K562 (cell line): ENCODE measurements at regions not wholly inside any gene's neighbourhood (a gene's known extent, or its start where the extent isn't known, plus 50 kb on each side); places are given as distances from the start of the nearest gene placed in this dataset.

Experiments
- ATAC-seq: fragments of 200-7000 bp; cut with Tn5 transposase; 3 replicates; pipeline ENCODE4 v1.9.1; 2020; ENCODE audit warnings: moderate library complexity
- BruUV-seq: library from RNA; stranded (reverse); fragments of 400-500 nt; replicated peaks from 2 replicates; lab custom pipeline; 2021; lab: Mats Ljungman, UMichigan
- CTCF ChIA-PET: fragments of 300-600 bp; formaldehyde crosslinking; extraction: SDS; loops from one replicate; lab custom pipeline; 2021; ENCODE audit warnings: low intra/inter-chr PET ratio; lab: Yijun Ruan, JAX
- POLR2A ChIA-PET: fragments of 300-600, 350-650 bp; sonication (Branson Sonifier 250); formaldehyde crosslinking; extraction: SDS; loops from one replicate; lab custom pipeline; 2021; ENCODE audit warnings: antibody characterized with exemption, inconsistent platforms; lab: Yijun Ruan, JAX
- DNase-seq, 4 experiments: peaks; one replicate each; pipeline versions ENCODE4 v3.0.0 to v3.0.0-alpha.2; 2011 to 2018; ENCODE audit warnings: low spot score in 3 of 4, mixed read lengths in 3 of 4; ENCODE audit errors: extremely low read depth in 1 of 4
- FAIRE-seq: peaks from 2 replicates; lab custom pipeline; 2011; peaks lifted over from hg19 to GRCh38; lab: Jason Lieb, UNC
- H2AFZ ChIP-seq: 2 replicates; pipeline ENCODE4 v1.6.0; 2011; ENCODE audit warnings: low read depth, low read length, control low read depth, inconsistent platforms
- H3K27ac ChIP-seq: fragments of 200-600 bp; 3 replicates; pipeline ENCODE4 v1.8.0; 2011; ENCODE audit warnings: low read depth, mild to moderate bottlenecking, control low read depth, inconsistent platforms, low read length, moderate library complexity, mixed read lengths; ENCODE audit errors: extremely low read depth
- H3K27me3 ChIP-seq, 2 experiments: fragments of 300-600 bp in 1 of 2; 2 replicates in 1 of 2; 3 replicates in 1 of 2; pipeline versions ENCODE4 v1.6.0 to v1.8.0; 2011; ENCODE audit warnings: inconsistent platforms in 2 of 2, low read length in 2 of 2, mild to moderate bottlenecking in 1 of 2, mixed read lengths in 1 of 2, moderate library complexity in 1 of 2; ENCODE audit not compliant: control insufficient read depth in 2 of 2, insufficient read depth in 2 of 2
- H3K36me3 ChIP-seq: fragments of 300-600 bp; 3 replicates; pipeline ENCODE4 v1.8.0; 2011; ENCODE audit warnings: mild to moderate bottlenecking, low read length, inconsistent platforms; ENCODE audit not compliant: control insufficient read depth, insufficient read depth
- H3K4me1 ChIP-seq, 2 experiments: fragments of 200-600 bp in 1 of 2; replicated peaks in 1 of 2; 2 replicates in 1 of 2; 3 replicates in 1 of 2; pipeline versions ENCODE4 v1.5.1 to v1.8.0; 2011; ENCODE audit warnings: inconsistent platforms in 2 of 2, low read length in 2 of 2, mild to moderate bottlenecking in 1 of 2, mixed read lengths in 1 of 2, moderate library complexity in 1 of 2; ENCODE audit not compliant: control insufficient read depth in 2 of 2, insufficient read depth in 2 of 2
- H3K4me2 ChIP-seq: 2 replicates; pipeline ENCODE4 v1.6.1; 2011; ENCODE audit warnings: low read length, control low read depth, inconsistent platforms, mixed read lengths; ENCODE audit not compliant: insufficient read depth
- H3K4me3 ChIP-seq: fragments of 200-600 bp; sonication (generic), shearing (Covaris generic); 2 replicates; pipeline ENCODE4 v1.5.1; 2016; ENCODE audit warnings: control low read depth, inconsistent platforms
- H3K79me2 ChIP-seq: fragments of 200-600 bp; 3 replicates; pipeline ENCODE4 v1.8.0; 2011; ENCODE audit warnings: low read length, inconsistent platforms; ENCODE audit not compliant: control insufficient read depth, insufficient read depth
- H3K9ac ChIP-seq, 2 experiments: 2 replicates each; pipeline versions ENCODE4 v1.6.0 to v1.6.1; 2011; ENCODE audit warnings: low read depth in 2 of 2, low read length in 2 of 2, control low read depth in 1 of 2, inconsistent platforms in 1 of 2, mild to moderate bottlenecking in 1 of 2, mixed read lengths in 1 of 2; ENCODE audit not compliant: insufficient read depth in 1 of 2
- H3K9me1 ChIP-seq: one replicate; pipeline ENCODE4 v1.6.0; 2011; ENCODE audit warnings: inconsistent platforms, mild to moderate bottlenecking, low read length, moderate library complexity; ENCODE audit not compliant: control insufficient read depth, insufficient read depth
- H3K9me3 ChIP-seq: replicated peaks from 2 replicates; pipeline ENCODE4 v1.5.1; 2011; ENCODE audit warnings: low read depth, low read length, inconsistent platforms; ENCODE audit not compliant: control insufficient read depth, insufficient read depth
- H4K20me1 ChIP-seq: replicated peaks from 2 replicates; pipeline ENCODE4 v1.6.1; 2011; ENCODE audit warnings: low read length, inconsistent platforms, mixed read lengths; ENCODE audit not compliant: control insufficient read depth, insufficient read depth
- FOXJ3 ChIP-seq: sonication (generic); formaldehyde crosslinking; IDR thresholded peaks from 2 replicates; pipeline ENCODE4 v1.4.0; 2020; ENCODE audit warnings: mild to moderate bottlenecking, missing genetic modification reagents
- GABPB1 ChIP-seq: sonication (generic); formaldehyde crosslinking; IDR thresholded peaks from 2 replicates; pipeline ENCODE4 v1.8.0; 2022; ENCODE audit warnings: mild to moderate bottlenecking, missing genetic modification reagents
- GTF2E2 ChIP-seq: fragments of 200-800 bp; sonication (Bioruptor generic); IDR thresholded peaks from 2 replicates; pipeline ENCODE4 v1.6.1; 2016; ENCODE audit warnings: missing genetic modification characterization, missing compliant biosample characterization
- KLF16 ChIP-seq: IDR thresholded peaks from 2 replicates; pipeline ENCODE4 v1.6.1; 2016; ENCODE audit warnings: antibody characterized with exemption
- MEIS2 ChIP-seq: fragments of 450-650 bp; IDR thresholded peaks from 2 replicates; pipeline ENCODE4 v1.6.1; 2014; ENCODE audit warnings: mild to moderate bottlenecking; ENCODE audit not compliant: partially characterized antibody
- MTA3 ChIP-seq: fragments of 450-650 bp; formaldehyde crosslinking; IDR thresholded peaks from 2 replicates; pipeline ENCODE4 v1.6.1; 2017; ENCODE audit warnings: mild to moderate bottlenecking, borderline replicate concordance
- POLR2B ChIP-seq: fragments of 450-650 bp; IDR thresholded peaks from 2 replicates; pipeline ENCODE4 v1.6.1; 2018; ENCODE audit warnings: low read depth; ENCODE audit not compliant: partially characterized antibody
- RFX7 ChIP-seq: fragments of 250-450 bp; sonication (Bioruptor Pico); IDR thresholded peaks from 2 replicates; pipeline ENCODE4 v1.5.1; 2021; ENCODE audit warnings: mild to moderate bottlenecking
- STAG1 ChIP-seq: sonication (generic); formaldehyde crosslinking; IDR thresholded peaks from 2 replicates; pipeline ENCODE4 v1.5.0; 2020; ENCODE audit warnings: missing genetic modification reagents, borderline replicate concordance
- ZFP36 ChIP-seq: fragments of 150-350 bp; IDR thresholded peaks from 2 replicates; pipeline ENCODE4 v1.6.1; 2018; ENCODE audit warnings: low read length, low read depth; ENCODE audit not compliant: partially characterized antibody
- ZNF324 ChIP-seq: fragments of 250-450 bp; sonication (Bioruptor Pico); IDR thresholded peaks from 2 replicates; pipeline ENCODE4 v1.4.0; 2020; ENCODE audit warnings: mild to moderate bottlenecking
- ZNF431 ChIP-seq: sonication (generic); formaldehyde crosslinking; IDR thresholded peaks from 2 replicates; pipeline ENCODE4 v1.8.0; 2022; ENCODE audit warnings: mild to moderate bottlenecking, missing genetic modification reagents
- WGBS: fragments of 100-300 bp; shearing (Covaris generic); methylation state at CpG from one replicate; pipeline ENCODE4 v1.1.6; 2016; ENCODE audit warnings: low coverage, mixed read lengths; ENCODE audit not compliant: insufficient coverage; ENCODE audit errors: missing lambda C conversion rate; 5-methylcytosine and 5-hydroxymethylcytosine counted together
- in situ Hi-C: fragments of 300-500 bp; cut with MboI; formaldehyde crosslinking; loops from 4 replicates; pipeline ENCODE4 v1.15.0; 2018; ENCODE audit warnings: inconsistent platforms, mixed read lengths
- intact Hi-C: fragments of 100-400 bp; cut with micrococcal nuclease; formaldehyde crosslinking; loops from 2 replicates; pipeline ENCODE4 v1.14.2; 2022
- TF ChIP-seq, protein P1 (sequence below): fragments of 200-800 bp; sonication (Bioruptor generic); IDR thresholded peaks from 2 replicates; pipeline ENCODE4 v1.6.1; 2017; ENCODE audit warnings: missing genetic modification characterization, missing compliant biosample characterization
- TF ChIP-seq, protein P2 (sequence below): fragments of 250-450 bp; sonication (Bioruptor Pico); IDR thresholded peaks from 2 replicates; pipeline ENCODE4 v1.8.0; 2022; ENCODE audit warnings: moderate library complexity, mild to moderate bottlenecking, inconsistent platforms
- TF ChIP-seq, protein P3 (sequence below): fragments of 250-450 bp; sonication (Bioruptor Pico); IDR thresholded peaks from 2 replicates; pipeline ENCODE4 v1.4.0; 2020; ENCODE audit warnings: mild to moderate bottlenecking

DNA sequence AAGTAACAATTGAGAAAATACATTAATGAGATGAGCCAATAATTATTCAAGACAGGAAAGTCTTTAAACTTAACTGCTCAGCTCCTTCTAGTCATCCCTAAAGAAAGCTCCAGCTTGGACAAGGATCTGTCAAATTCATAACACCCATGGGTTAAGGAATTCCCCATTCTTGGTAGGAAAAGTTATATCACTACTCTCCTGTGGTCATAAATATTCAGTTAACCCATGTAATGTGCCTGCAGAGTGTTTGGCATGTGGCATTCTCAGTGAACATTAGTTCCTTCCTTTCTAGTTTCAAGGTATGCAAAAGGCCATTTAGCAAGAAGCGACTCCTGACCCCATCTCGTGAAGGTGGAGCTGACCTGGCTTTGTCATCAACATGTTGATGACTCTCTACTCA, 76.7 kb upstream of the VCAM1 start:
- FAIRE-seq, result no peak
- WGBS, result 4% methylated on average over 2 of the region's 2 CpGs
- Histone ChIP-seq H3K27ac (no peak overlapping the region), H3K36me3 (no peaks in the 10 kb centered on the region), H3K79me2 (no peaks in the 10 kb centered on the region), H3K4me3 (no peak overlapping the region), H3K4me2 (no peak overlapping the region), H3K9me1 (no peaks in the 10 kb centered on the region), H4K20me1 (no peaks in the 10 kb centered on the region), H3K27me3 (no peaks in the 10 kb centered on the region), H2AFZ (no peak overlapping the region), H3K9me3 (no peaks in the 10 kb centered on the region), H3K4me1 (no peaks in the 10 kb centered on the region; a peak in 1 of 5 replicates), H3K9ac (no peak overlapping the region)
- DNase-seq, result no peak
- intact Hi-C loops (no loop called here), in situ Hi-C loops (no loop called here)
- no peak for ATAC-seq
- BruUV-seq, result no TSS peak
- POLR2A ChIA-PET, result no interaction called here
- CTCF ChIA-PET, result no interaction called here
- TF ChIP-seq ZFP36 (no peak), STAG1 (no peak), RFX7 (CRISPR knock-in tag) (no peak), ZNF324 (CRISPR knock-in tag) (no peak), MTA3 (no peak), MEIS2 (no peak), ZNF431 (CRISPR knock-in tag) (no peak), GABPB1 (no peak), FOXJ3 (CRISPR knock-in tag) (no peak), KLF16 (no peak), GTF2E2 (tag) (no peak), POLR2B (no peak)
- TF ChIP-seq, protein P1, sequence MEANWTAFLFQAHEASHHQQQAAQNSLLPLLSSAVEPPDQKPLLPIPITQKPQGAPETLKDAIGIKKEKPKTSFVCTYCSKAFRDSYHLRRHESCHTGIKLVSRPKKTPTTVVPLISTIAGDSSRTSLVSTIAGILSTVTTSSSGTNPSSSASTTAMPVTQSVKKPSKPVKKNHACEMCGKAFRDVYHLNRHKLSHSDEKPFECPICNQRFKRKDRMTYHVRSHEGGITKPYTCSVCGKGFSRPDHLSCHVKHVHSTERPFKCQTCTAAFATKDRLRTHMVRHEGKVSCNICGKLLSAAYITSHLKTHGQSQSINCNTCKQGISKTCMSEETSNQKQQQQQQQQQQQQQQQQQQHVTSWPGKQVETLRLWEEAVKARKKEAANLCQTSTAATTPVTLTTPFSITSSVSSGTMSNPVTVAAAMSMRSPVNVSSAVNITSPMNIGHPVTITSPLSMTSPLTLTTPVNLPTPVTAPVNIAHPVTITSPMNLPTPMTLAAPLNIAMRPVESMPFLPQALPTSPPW (CRISPR knock-in tag), result no peak
- TF ChIP-seq, protein P2, sequence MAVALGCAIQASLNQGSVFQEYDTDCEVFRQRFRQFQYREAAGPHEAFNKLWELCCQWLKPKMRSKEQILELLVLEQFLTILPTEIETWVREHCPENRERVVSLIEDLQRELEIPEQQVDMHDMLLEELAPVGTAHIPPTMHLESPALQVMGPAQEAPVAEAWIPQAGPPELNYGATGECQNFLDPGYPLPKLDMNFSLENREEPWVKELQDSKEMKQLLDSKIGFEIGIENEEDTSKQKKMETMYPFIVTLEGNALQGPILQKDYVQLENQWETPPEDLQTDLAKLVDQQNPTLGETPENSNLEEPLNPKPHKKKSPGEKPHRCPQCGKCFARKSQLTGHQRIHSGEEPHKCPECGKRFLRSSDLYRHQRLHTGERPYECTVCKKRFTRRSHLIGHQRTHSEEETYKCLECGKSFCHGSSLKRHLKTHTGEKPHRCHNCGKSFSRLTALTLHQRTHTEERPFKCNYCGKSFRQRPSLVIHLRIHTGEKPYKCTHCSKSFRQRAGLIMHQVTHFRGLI, result no peak
- TF ChIP-seq, protein P3, sequence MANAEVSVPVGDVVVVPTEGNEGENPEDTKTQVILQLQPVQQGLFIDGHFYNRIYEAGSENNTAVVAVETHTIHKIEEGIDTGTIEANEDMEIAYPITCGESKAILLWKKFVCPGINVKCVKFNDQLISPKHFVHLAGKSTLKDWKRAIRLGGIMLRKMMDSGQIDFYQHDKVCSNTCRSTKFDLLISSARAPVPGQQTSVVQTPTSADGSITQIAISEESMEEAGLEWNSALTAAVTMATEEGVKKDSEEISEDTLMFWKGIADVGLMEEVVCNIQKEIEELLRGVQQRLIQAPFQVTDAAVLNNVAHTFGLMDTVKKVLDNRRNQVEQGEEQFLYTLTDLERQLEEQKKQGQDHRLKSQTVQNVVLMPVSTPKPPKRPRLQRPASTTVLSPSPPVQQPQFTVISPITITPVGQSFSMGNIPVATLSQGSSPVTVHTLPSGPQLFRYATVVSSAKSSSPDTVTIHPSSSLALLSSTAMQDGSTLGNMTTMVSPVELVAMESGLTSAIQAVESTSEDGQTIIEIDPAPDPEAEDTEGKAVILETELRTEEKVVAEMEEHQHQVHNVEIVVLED (CRISPR knock-in tag), result no peak
